K562 (cell line): ENCODE measurements at regions not wholly inside any gene's neighbourhood (a gene's known extent, or its start where the extent isn't known, plus 50 kb on each side); places are given as distances from the start of the nearest gene placed in this dataset.

Experiments used
- ATAC-seq: fragments of 200-7000 bp; cut with Tn5 transposase; 3 replicates; pipeline ENCODE4 v1.9.1; 2020; ENCODE audit warnings: moderate library complexity
- BruUV-seq: library from RNA; stranded (reverse); fragments of 400-500 nt; replicated peaks from 2 replicates; lab custom pipeline; 2021; lab: Mats Ljungman, UMichigan
- CTCF ChIA-PET: fragments of 300-600 bp; formaldehyde crosslinking; extraction: SDS; loops from one replicate; lab custom pipeline; 2021; ENCODE audit warnings: low intra/inter-chr PET ratio; lab: Yijun Ruan, JAX
- POLR2A ChIA-PET: fragments of 300-600, 350-650 bp; sonication (Branson Sonifier 250); formaldehyde crosslinking; extraction: SDS; loops from one replicate; lab custom pipeline; 2021; ENCODE audit warnings: antibody characterized with exemption, inconsistent platforms; lab: Yijun Ruan, JAX
- DNase-seq, 4 experiments: peaks; one replicate each; pipeline versions ENCODE4 v3.0.0 to v3.0.0-alpha.2; 2011 to 2018; ENCODE audit warnings: low spot score in 3 of 4, mixed read lengths in 3 of 4; ENCODE audit errors: extremely low read depth in 1 of 4
- FAIRE-seq: peaks from 2 replicates; lab custom pipeline; 2011; peaks lifted over from hg19 to GRCh38; lab: Jason Lieb, UNC
- H2AFZ ChIP-seq: 2 replicates; pipeline ENCODE4 v1.6.0; 2011; ENCODE audit warnings: low read depth, low read length, control low read depth, inconsistent platforms
- H3K27ac ChIP-seq: fragments of 200-600 bp; 3 replicates; pipeline ENCODE4 v1.8.0; 2011; ENCODE audit warnings: low read depth, mild to moderate bottlenecking, control low read depth, inconsistent platforms, low read length, moderate library complexity, mixed read lengths; ENCODE audit errors: extremely low read depth
- H3K27me3 ChIP-seq, 2 experiments: fragments of 300-600 bp in 1 of 2; 2 replicates in 1 of 2; 3 replicates in 1 of 2; pipeline versions ENCODE4 v1.6.0 to v1.8.0; 2011; ENCODE audit warnings: inconsistent platforms in 2 of 2, low read length in 2 of 2, mild to moderate bottlenecking in 1 of 2, mixed read lengths in 1 of 2, moderate library complexity in 1 of 2; ENCODE audit not compliant: control insufficient read depth in 2 of 2, insufficient read depth in 2 of 2
- H3K36me3 ChIP-seq: fragments of 300-600 bp; 3 replicates; pipeline ENCODE4 v1.8.0; 2011; ENCODE audit warnings: mild to moderate bottlenecking, low read length, inconsistent platforms; ENCODE audit not compliant: control insufficient read depth, insufficient read depth
- H3K4me1 ChIP-seq, 2 experiments: fragments of 200-600 bp in 1 of 2; replicated peaks in 1 of 2; 2 replicates in 1 of 2; 3 replicates in 1 of 2; pipeline versions ENCODE4 v1.5.1 to v1.8.0; 2011; ENCODE audit warnings: inconsistent platforms in 2 of 2, low read length in 2 of 2, mild to moderate bottlenecking in 1 of 2, mixed read lengths in 1 of 2, moderate library complexity in 1 of 2; ENCODE audit not compliant: control insufficient read depth in 2 of 2, insufficient read depth in 2 of 2
- H3K4me2 ChIP-seq: 2 replicates; pipeline ENCODE4 v1.6.1; 2011; ENCODE audit warnings: low read length, control low read depth, inconsistent platforms, mixed read lengths; ENCODE audit not compliant: insufficient read depth
- H3K4me3 ChIP-seq: fragments of 200-600 bp; sonication (generic), shearing (Covaris generic); 2 replicates; pipeline ENCODE4 v1.5.1; 2016; ENCODE audit warnings: control low read depth, inconsistent platforms
- H3K79me2 ChIP-seq: fragments of 200-600 bp; 3 replicates; pipeline ENCODE4 v1.8.0; 2011; ENCODE audit warnings: low read length, inconsistent platforms; ENCODE audit not compliant: control insufficient read depth, insufficient read depth
- H3K9ac ChIP-seq, 2 experiments: 2 replicates each; pipeline versions ENCODE4 v1.6.0 to v1.6.1; 2011; ENCODE audit warnings: low read depth in 2 of 2, low read length in 2 of 2, control low read depth in 1 of 2, inconsistent platforms in 1 of 2, mild to moderate bottlenecking in 1 of 2, mixed read lengths in 1 of 2; ENCODE audit not compliant: insufficient read depth in 1 of 2
- H3K9me1 ChIP-seq: one replicate; pipeline ENCODE4 v1.6.0; 2011; ENCODE audit warnings: inconsistent platforms, mild to moderate bottlenecking, low read length, moderate library complexity; ENCODE audit not compliant: control insufficient read depth, insufficient read depth
- H3K9me3 ChIP-seq: replicated peaks from 2 replicates; pipeline ENCODE4 v1.5.1; 2011; ENCODE audit warnings: low read depth, low read length, inconsistent platforms; ENCODE audit not compliant: control insufficient read depth, insufficient read depth
- H4K20me1 ChIP-seq: replicated peaks from 2 replicates; pipeline ENCODE4 v1.6.1; 2011; ENCODE audit warnings: low read length, inconsistent platforms, mixed read lengths; ENCODE audit not compliant: control insufficient read depth, insufficient read depth
- CBFA2T2 ChIP-seq: fragments of 450-650 bp; conservative IDR thresholded peaks from 2 replicates; pipeline ENCODE4 v1.6.1; 2017; ENCODE audit warnings: mild to moderate bottlenecking
- EHMT2 ChIP-seq: fragments of 450-650 bp; IDR thresholded peaks from 2 replicates; pipeline ENCODE4 v1.6.1; 2018; ENCODE audit warnings: antibody characterized with exemption
- MEIS2 ChIP-seq: fragments of 450-650 bp; IDR thresholded peaks from 2 replicates; pipeline ENCODE4 v1.6.1; 2014; ENCODE audit warnings: mild to moderate bottlenecking; ENCODE audit not compliant: partially characterized antibody
- MYNN ChIP-seq, 2 experiments: sonication (generic); formaldehyde crosslinking in 1 of 2; IDR thresholded peaks; 2 replicates each; pipeline versions ENCODE4 v1.5.0 to v1.6.1; 2016 to 2020; ENCODE audit warnings: antibody characterized with exemption in 1 of 2, missing genetic modification reagents in 1 of 2
- TAL1 ChIP-seq: fragments of 450-650 bp; IDR thresholded peaks from 2 replicates; pipeline ENCODE4 v1.6.1; 2016; ENCODE audit warnings: mild to moderate bottlenecking
- TCF3 ChIP-seq: sonication (generic); formaldehyde crosslinking; IDR thresholded peaks from 2 replicates; pipeline ENCODE4 v1.4.0; 2020; ENCODE audit warnings: mild to moderate bottlenecking, missing genetic modification reagents
- ZNF780A ChIP-seq: fragments of 250-450 bp; sonication (Bioruptor Pico); IDR thresholded peaks from 2 replicates; pipeline ENCODE4 v1.5.0; 2021; ENCODE audit warnings: mild to moderate bottlenecking
- WGBS: fragments of 100-300 bp; shearing (Covaris generic); methylation state at CpG from one replicate; pipeline ENCODE4 v1.1.6; 2016; ENCODE audit warnings: low coverage, mixed read lengths; ENCODE audit not compliant: insufficient coverage; ENCODE audit errors: missing lambda C conversion rate; 5-methylcytosine and 5-hydroxymethylcytosine counted together
- in situ Hi-C: fragments of 300-500 bp; cut with MboI; formaldehyde crosslinking; loops from 4 replicates; pipeline ENCODE4 v1.15.0; 2018; ENCODE audit warnings: inconsistent platforms, mixed read lengths
- intact Hi-C: fragments of 100-400 bp; cut with micrococcal nuclease; formaldehyde crosslinking; loops from 2 replicates; pipeline ENCODE4 v1.14.2; 2022
- TF ChIP-seq, protein P1 (sequence below): fragments of 250-450 bp; sonication (Bioruptor Pico); IDR thresholded peaks from 2 replicates; pipeline ENCODE4 v1.4.0; 2020; ENCODE audit warnings: mild to moderate bottlenecking, moderate library complexity
- TF ChIP-seq, protein P2 (sequence below): fragments of 250-450 bp; sonication (Bioruptor Pico); IDR thresholded peaks from 2 replicates; pipeline ENCODE4 v1.8.0; 2021; ENCODE audit warnings: borderline replicate concordance, mild to moderate bottlenecking, moderate library complexity; ENCODE audit not compliant: poor library complexity, severe bottlenecking

DNA sequence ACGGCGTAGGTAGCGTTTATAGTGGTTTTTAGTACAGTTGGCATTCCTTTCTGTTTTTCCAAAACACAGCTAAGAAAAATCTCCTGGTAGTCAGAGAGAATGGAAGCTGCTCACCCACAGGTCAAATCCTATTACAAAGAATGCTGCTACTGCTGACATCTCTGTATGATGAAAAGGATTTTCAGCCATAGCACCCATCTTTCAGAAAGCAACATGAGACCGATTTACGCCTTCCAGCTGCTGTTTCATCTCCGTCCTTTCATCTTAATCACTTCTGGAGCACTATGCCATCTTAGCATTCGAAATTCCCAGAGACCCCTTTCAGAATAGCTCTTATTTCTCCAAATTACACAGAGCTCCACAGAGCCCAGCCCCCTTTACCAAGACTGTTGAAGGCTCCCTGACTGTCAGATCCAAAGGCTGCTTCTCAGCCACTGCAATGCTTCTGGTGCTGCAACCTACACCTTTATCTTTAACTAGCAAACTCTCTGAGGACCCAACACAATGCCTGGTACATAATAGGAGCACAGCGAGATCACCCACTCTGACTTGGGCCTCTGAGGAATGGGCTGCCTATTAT lies 211.8 kb downstream of the NEDD1 start (continued):
- TF ChIP-seq, protein P1, sequence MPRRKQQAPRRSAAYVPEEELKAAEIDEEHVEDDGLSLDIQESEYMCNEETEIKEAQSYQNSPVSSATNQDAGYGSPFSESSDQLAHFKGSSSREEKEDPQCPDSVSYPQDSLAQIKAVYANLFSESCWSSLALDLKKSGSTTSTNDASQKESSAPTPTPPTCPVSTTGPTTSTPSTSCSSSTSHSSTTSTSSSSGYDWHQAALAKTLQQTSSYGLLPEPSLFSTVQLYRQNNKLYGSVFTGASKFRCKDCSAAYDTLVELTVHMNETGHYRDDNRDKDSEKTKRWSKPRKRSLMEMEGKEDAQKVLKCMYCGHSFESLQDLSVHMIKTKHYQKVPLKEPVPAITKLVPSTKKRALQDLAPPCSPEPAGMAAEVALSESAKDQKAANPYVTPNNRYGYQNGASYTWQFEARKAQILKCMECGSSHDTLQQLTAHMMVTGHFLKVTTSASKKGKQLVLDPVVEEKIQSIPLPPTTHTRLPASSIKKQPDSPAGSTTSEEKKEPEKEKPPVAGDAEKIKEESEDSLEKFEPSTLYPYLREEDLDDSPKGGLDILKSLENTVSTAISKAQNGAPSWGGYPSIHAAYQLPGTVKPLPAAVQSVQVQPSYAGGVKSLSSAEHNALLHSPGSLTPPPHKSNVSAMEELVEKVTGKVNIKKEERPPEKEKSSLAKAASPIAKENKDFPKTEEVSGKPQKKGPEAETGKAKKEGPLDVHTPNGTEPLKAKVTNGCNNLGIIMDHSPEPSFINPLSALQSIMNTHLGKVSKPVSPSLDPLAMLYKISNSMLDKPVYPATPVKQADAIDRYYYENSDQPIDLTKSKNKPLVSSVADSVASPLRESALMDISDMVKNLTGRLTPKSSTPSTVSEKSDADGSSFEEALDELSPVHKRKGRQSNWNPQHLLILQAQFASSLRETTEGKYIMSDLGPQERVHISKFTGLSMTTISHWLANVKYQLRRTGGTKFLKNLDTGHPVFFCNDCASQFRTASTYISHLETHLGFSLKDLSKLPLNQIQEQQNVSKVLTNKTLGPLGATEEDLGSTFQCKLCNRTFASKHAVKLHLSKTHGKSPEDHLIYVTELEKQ (CRISPR knock-in tag), result no peak
- TF ChIP-seq, protein P2, sequence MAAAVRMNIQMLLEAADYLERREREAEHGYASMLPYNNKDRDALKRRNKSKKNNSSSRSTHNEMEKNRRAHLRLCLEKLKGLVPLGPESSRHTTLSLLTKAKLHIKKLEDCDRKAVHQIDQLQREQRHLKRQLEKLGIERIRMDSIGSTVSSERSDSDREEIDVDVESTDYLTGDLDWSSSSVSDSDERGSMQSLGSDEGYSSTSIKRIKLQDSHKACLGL, result no peak
- TF ChIP-seq TAL1 (no peak), MEIS2 (no peak)

DNA sequence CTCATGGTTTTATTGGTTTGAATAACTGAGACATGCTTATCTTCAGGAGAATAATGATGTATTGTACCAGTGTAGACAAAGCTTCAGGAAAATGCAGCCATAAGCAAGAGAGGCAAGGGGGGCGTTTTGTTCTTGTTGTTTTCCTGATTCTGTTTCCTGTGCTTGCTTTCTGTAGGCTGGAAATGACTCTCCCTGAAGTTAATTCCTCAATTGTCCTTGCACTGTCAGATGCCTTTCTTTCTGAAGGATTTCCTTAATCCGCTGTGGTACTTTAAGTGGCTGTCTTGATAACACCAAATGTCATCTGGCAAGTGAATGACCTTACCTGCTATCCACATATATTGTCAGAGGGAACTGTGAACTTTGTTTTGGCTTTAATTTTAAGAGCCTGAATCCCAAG lies 220.0 kb downstream of the NEDD1 start:
- DNase-seq, result no peak
- no TSS peak for BruUV-seq
- H4K20me1 ChIP-seq, result no peaks in the 10 kb centered on the region
- no peak overlapping the region for H3K4me3 ChIP-seq
- no peak for ATAC-seq
- intact Hi-C loops (no loop called here), in situ Hi-C loops (no loop called here)
- no peaks in the 10 kb centered on the region for H3K4me1 ChIP-seq
- no peaks in the 10 kb centered on the region for H3K79me2 ChIP-seq
- no peak overlapping the region for H3K4me2 ChIP-seq
- no peaks in the 10 kb centered on the region for H3K9me3 ChIP-seq
- TF ChIP-seq MYNN (IDR thresholded peaks at IDR 0.05), result no peak
- TF ChIP-seq MYNN (CRISPR knock-in tag; IDR thresholded peaks at IDR 0.05), result no peak
- no peak for TF ChIP-seq MEIS2
- no peak for TF ChIP-seq CBFA2T2
- no peak for TF ChIP-seq ZNF780A (CRISPR knock-in tag)
- no peak for TF ChIP-seq EHMT2
- no peak for TF ChIP-seq TCF3
- H3K27me3 ChIP-seq, result no peaks in the 10 kb centered on the region
- CTCF ChIA-PET, result no interaction called here
- POLR2A ChIA-PET, result no interaction called here
- H3K9me1 ChIP-seq, result no peaks in the 10 kb centered on the region
- no peak for FAIRE-seq
- no peaks in the 10 kb centered on the region for H3K36me3 ChIP-seq
- H3K9ac ChIP-seq, result no peak overlapping the region
- H3K27ac ChIP-seq, result no peak overlapping the region
- H2AFZ ChIP-seq, result no peak overlapping the region
- WGBS, result 0% methylated on average over 2 of the region's 2 CpGs
